Globus pallidus (tissue), 1 donor: ENCODE measurements at regions not wholly inside any gene's neighbourhood (a gene's known extent, or its start where the extent isn't known, plus 50 kb on each side); places are given as distances from the start of the nearest gene placed in this dataset.
A peak's percentile ranks its signal among the peaks of the same experiment; 100 is the strongest.

Experiments used
- DNase-seq: peaks from one replicate; pipeline ENCODE4 v3.0.0-alpha.2; 2015; ENCODE audit warnings: low spot score

DNA sequence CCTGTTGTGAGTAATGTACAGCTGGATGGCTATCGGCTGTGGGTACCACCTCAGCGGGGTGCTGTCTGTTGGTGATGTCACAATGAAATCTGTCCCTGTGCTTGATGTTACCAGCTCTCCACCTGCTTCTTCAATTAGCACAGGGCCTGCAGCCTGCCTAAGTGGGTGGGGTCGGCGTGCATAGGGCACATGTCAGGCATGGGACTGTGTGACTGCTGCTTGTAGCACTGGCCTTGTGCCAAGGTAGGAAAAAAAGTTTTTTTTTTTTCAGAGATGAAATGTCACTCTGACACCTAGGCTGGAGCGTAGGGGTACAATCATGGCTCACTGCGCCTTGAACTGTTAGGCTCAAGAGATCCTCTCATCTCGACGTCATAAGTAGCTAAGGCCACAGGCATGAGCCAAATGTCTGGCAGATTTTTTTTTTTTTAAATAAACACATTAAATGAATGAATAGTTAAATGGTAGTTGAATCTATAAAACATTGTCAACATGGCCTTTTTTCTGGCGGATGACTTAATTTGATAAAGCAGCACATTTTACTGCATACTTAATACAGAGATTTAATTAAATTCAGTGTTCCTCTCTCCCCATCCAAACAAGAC lies 222.5 kb downstream of the NXNL2 start:
- DNase-seq, result no peak

DNA sequence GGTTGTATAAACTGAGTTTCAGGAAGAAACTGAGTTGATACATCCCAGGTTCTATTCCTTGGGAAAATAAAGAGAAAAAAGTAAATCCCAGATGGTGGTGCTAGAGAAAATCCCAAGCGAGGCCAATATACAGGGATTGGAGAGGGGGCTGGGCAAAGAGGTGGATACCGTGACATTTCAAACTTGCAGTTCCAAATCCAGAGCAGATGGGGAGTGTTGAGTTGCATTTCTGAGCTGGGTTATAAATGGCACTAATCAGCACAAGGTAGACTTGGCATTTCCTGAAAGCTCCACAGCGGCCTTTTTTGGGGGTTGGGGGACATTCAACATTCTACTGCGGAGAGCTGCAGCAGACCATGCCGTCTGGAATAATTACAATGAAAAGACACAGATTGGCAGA lies 224.4 kb downstream of the NXNL2 start:
- DNase-seq, result no peak

DNA sequence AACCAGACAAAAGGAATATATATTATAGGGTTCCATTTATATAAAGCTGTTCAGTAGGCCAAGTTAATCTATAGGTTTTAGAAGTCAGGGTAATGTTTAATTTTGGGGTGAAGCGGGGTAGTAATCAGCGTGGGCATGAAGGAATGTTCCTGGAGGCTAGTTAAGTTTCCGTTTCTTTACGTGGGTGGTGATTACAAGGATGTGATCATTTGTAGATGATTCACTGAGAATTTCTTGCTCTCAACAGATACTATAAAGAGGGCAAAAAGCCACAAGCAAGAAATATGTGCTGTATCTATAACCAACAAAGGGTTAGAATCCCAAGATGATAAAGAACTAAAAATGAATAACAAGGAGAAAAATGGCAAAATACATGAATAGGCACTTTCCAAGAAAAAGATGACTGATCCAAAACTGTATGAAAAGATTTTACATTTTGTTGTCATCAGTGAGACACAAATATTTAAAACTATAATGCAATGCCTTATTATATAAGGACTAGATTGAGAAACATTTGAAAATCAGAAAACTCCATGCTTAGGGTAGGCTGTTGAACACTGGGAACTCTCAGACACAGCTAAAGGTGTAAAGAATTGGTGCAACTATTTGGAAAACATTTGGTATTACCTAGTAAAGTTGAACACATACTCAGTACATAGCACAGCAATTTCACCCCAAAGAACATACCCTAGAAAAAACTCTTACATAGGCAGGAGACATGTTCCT lies 224.3 kb upstream of the S1PR3 start:
- DNase-seq, result no peak

DNA sequence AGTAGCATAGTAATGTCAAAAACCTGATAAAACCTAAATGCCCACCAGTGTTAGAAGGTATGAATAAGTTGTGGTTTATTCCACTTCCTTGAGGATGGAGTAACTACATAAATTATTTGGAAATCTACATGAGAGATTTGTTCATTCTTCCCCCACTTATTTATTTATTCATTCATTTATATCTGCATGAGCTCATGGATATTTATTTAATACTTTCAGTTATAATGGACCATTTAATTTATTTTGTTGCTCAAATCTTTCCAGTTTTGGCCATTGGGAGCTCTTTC lies 223.8 kb upstream of the S1PR3 start:
- no peak for DNase-seq

DNA sequence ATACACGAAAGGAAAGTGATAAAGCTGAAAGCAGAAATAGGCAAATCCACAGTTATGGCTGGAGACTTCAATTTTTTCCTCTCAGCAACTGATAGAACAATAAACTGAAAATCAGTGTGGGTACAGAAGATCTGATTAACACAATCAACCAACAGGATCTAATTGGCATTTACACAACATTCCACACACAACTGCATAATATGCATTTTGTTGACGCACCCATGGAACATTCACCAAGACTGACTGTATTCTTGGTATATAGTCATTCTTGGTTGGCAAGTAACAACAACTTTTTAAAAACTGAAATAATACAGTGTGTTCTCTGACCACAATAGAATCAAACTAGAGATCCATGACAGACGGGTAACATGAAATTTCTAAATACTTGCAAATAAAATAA lies 218.7 kb upstream of the S1PR3 start:
- DNase-seq, result no peak

DNA sequence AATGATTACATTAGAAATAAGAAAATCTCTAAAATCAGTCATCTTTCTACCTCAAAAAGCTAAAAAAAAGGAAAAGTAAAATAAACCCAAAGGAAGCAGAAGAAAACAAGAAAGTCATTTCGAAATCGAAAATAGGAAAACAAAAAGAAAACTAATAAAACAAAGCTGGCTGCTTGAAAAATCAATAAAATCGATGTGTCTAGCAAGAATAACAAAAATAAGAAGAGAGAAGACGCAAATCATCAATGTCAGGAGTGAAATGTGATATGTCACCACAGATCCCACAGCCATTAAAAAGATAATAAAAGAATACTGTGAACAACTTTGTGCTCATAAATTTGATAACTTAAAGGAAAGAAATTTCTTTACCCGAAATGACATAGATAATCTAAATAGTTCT lies 218.1 kb upstream of the S1PR3 start:
- no peak for DNase-seq

DNA sequence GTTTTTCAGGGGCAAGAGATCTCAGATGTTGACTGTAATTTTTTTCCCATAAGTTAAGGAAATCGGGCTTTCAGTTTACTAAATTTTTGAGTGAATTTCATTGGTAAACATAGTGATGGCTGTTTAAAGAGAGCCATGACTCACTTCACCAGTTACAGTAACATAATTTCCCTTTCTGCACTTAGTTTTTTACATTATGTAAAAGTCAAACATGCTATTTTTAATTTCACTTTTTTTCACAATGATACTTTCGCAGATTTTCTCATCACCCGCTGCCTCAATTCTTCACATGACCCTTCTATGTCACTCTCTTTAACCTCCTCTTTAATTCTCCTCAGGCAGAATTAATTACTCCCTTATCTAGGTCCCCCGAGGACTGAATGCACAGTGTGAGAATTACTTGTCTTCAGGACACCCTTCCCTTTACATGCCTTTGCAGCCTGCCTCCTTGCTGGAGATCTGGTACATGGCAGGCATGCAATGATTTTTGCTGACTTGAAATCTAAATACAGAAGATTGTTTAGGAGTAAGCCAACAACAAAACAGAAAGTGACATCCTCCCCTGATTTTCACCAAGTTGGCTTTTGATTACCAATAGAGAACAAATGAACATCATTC lies 217.5 kb upstream of the S1PR3 start:
- DNase-seq, result no peak

DNA sequence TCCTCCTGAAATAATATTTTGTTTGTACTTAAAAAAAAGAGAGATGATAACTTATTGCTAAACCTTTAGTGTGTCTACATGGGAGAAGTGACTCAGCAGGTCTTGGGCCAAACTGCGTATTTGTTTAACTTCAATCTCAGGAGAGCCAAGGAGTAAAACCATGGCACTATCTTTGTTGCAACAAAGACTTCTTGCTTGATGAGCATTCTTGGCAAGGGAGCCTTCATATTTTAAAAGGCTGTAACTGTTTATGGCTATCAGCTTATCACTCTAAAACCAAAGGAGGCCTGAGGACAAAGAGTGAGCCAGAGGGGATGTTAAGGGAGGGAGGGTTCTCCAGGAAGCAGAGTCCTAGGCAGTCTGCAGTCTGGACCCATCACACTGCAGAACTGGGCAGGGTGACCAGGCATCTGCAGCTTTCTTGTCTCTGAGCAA lies 216.2 kb upstream of the S1PR3 start:
- DNase-seq, result no peak

DNA sequence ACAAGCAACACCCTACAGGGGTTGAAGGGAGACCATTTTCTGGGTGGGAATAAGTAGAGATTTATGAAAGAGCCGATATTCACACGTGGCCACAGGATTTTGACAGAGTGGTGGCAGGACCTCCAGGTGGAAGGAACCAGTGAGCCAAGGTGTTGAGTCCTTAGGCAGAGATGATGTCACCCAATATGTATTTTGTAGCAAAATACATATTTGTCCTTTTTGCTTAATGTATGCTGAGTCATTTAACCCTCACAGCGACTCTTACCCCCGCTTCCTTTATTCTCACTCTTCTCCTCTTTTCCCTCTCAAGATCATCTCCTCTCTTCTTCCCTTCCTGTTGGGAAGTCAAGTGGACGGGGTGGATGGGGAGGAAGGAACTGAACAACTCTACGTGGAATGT lies 215.7 kb upstream of the S1PR3 start:
- DNase-seq, result no peak

DNA sequence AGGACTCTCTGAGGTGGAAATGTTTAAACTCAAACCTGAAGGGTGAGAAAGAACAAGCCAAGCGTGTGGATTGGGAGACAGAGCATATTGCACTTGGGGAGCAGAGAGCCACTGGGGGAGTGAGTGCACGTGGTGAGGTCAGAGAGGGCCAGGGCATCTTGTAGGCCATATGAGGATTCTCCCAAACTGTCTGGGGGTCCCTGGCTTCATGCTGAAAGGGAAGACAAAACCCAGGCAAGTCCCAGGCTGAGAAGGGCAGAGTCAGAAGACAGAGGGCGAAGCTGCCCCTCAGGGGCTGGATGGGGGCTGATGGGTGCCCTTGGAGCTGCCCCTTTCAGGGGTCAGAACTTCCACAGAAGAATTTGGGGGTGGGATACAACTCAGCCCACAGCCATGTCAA lies 215.3 kb upstream of the S1PR3 start:
- no peak for DNase-seq

DNA sequence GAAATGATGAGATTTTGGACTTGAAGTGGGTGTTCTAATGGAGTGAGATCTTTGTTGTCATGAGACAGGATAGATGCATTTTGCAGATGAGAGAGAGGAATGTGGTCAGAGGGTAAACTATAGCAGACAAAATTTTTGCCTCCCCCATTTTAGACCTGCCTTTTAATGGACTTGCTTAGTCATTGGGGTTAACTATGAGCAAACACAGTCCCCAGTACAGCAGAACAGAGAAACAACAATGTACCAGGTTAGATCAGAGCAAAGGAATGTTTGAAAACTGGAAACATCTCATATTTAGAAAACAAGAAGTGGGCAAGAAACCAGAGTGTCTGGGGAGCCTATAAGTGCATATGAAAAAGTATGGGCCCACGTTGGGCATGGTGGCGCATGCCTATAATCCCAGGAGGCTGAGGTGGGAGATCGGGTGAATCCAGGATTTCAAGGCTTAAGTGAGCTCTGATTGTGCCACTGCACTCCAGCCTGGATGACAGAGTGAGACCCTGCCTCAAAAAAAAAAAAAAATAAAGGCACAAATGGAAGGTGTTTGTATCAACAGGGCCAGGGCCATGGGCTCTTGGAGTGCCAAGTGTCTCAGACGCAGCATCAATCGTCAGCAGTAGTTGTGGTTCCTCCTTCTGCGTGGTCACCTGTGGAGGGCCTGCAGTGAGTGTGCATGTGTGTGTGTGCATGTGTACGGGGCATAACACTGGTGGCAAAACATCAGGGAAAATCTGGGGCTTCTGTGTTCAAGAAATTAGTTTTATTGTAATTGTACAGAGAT lies 214.4 kb upstream of the S1PR3 start:
- DNase-seq, result no peak

DNA sequence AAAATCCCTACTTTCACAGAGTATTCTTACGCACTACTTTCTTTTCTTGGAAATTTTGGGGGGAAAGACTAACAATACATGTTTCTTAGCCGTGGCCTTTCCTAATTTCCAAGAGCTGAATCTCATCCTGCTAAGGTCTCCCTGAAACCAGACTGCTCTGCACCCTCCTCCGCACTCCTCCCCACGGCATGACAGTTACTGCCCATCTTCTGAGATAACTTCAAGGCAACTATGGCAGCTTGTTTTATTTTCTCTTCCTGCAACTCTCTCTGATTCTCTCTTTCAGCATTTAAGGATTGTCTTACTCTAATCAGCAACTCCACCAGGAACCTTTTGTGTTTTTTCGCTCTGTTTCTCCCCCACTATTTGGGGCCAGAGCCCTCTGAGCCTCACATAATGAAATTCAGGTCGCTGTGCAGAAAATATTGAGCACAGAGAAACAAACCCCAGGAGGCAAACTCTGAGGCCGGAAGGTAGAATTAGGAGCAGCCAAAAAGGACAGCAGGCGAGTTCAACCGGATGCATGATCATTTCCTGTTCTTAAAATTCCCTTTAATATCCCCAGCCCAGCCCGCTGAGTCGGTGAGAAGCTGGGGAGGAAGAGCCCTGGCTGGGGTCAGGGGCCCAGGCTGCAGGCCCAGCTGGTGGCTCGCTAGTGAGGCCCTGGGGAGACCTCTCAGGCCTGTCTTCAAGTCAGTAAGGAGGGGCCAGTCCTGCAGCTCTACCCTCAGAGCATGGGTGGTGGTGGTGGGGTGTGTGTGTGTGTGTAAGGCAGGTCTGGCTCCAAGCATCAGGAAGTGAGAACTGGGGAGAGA lies 213.6 kb upstream of the S1PR3 start:
- DNase-seq, result peak; percentile 16

DNA sequence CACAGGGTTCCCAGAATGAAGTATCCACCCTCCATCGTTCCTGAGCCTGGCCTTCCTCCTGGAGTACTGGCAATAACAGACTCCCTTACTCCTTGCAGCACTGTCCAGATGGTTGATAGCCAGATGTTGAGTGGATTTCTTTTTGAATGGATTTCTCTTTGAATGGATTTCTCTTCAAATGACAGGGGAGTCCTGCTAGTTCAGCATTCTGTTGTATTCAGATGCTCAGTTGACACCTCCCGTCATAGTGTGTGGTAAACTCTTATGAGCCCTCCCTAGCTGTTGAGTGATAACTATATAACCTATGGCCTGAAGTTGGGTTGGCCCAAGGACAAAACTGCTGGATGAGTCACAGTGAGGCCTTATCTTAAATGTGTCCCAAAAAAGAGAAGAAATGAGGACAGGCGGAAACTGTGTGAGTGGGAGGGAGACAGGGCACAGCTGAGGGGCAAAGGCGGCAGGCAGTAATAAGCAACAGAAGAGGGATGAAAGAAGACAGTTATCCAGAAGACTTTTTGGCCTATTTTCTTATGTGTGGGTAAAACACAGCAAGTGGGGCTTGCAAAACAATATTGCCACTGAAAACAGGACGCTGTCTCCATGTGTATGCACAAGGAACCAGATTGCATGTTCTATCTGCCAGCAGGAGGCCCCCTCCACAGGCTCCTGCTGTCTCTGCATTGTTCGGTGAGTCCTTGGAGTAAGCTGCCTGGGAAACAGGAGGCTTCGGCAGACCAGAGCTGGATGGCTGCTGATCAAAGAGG lies 209.5 kb upstream of the S1PR3 start:
- DNase-seq, result no peak

DNA sequence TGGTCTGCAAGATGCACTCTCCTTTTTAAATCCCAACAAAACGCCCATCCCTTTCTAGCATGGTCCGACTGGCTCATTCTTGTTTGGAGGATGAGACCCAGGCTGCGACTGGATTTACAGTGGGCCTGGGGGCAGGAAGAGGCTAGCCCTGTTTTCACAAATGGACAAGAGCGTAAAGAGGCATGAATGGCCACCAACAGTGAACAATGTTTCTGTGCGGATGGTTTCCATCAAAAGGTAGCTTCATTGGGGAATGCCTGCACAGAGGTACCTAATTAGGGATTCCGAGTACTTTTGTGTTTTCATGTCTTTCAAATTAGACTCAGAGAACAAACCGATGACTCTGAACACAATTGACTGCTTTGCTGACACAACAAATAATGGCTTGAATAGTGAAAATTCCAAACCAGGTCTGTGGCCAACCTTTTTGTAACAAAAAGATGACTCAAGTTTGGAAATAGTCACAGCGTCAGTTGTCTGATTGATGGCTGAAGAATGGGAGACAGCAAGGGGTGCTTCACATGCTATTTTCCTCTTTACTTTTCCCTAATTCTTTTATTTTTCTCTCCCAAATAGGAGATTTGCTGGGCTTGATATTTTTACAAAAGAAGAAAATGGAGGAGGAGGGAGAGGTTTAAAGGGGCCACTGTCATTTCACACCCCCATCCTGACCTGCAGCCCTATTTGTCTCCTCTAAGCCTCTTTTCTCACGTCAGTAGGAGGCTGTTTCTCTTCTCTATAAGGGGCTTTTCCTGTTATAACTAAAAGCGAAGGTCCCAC lies 208.1 kb upstream of the S1PR3 start:
- DNase-seq, result no peak

DNA sequence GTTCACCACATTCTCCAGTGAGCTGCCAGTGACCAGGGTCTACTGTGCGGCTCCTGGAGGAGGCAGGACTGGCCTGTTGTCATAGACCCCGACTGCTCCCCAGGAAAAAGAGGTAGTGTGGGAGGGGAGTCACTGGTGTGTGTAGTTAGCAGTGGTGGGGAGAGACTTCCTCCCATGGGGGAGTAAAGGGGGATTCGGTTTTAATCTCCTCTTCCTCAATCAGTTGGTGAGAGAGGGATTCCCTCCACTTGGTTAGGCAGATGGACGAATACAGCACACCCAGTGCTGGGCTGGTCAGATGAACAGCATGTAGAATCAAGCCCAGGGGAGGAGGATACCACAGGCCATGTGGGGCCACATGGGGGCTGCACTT lies 207.6 kb upstream of the S1PR3 start:
- no peak for DNase-seq

DNA sequence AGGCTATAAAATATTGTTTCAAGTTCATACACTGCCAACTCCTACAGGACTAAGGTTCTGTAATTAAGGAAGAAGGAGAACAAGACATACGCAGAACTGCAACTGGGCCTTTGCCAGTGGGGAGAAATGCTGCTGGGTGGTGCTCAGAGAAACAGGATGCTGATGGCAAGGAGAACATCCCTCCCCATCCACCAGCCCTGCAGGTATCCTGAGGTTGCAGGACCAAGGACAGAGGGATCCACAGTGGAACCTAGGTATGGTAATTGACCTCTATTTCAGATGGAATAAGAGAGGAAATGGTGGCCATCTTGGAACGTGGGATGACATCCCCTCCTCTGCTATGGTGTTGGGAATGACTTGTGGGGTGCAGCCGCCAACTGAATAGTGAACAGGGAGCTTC lies 206.3 kb upstream of the S1PR3 start:
- DNase-seq, result no peak

DNA sequence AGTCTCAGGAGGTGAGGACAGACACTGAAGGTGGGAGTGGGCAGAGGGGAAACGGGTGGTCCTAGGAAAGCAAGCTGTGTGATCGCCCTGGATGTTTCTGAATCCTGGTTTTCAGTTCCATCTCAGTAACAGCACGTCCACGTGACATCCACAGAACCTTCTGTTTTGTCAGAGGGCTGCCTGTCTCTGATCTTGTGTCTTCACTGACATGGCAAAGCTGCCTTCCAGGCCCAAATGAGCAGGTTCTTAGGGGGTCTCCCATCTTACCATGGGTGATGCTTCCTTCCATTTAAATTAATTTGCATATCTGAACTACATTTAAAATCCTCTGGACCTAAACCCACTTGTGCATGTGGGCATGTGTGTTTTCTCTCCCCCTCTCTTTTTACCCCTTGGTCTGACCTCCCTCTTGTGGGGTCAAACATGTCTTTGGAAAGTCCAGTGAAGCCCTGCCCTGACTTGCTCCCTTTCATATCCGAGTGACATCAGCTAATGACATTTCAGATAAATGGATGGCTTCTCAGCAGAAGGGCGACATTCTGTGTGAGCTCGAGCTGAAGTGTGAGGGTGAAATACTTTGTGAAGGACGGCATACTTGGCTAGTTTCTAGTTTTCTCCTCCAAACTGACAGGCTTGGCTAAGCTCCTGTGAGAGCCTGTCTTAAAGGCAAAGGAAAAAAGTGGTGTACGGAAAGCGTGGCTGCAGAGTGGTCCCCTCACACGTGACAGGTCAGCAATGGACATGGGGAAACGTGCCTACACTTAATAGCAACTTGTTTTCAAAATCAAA lies 204.8 kb upstream of the S1PR3 start:
- DNase-seq, result no peak

DNA sequence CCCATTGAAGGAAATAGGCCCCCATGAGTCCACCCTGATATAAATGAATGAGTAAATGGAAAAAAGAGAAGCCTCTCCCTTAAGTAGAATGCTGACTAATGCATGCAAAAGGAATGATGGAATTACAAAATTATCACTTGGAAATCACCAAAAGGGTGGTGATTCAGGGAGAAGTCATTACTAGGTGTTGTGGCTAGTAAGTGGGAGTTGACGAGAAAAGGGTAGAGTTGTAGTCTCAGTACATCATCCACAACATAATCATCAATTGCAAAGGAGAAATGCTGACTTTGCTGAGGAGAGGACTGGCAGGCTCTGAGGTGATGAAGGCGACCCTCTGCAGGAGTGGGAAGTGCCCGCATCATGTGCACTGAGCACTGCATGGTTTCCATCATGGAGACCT lies 201.5 kb upstream of the S1PR3 start:
- no peak for DNase-seq

DNA sequence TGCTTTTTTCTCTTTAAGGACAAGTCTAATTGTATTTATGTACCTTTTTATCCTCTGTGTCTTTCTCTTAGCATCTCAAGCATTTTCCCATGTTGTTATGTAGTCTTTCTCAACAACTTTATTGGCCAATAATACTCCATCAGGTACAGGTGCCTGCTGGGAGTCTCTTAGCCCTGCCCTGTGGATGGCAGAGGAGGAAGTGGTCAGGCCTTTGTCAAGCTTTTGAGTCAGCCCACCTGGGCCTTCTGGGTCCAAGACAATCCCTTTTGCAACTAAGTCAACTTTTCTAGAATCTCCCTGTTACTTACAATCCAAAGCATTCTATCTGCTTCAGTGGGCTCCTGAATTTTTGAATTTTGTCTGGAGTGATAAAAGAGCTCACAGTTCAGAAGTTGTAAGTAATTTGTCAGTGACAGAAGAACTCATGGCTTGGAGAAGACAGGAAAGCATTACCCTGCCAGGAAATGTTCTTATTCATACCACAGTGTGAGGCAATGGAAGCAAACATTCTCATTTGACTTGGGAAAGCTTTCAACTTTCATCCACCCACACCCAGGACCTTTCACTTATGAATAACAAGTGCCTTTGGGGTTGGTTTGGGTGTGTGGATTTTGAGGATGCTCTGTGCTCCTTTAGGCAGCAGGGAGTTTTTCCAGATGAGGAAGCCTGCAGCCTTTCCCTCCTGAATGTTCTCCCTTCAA lies 200.0 kb upstream of the S1PR3 start:
- no peak for DNase-seq
